Activated naive CD8-positive, alpha-beta T cell treated with anti-CD3 and anti-CD28 coated beads, Interleukin-2, amount 50 U/mL, for 24 hours (primary cell): ENCODE measurements at regions not wholly inside any gene's neighbourhood (a gene's known extent, or its start where the extent isn't known, plus 50 kb on each side); places are given as distances from the start of the nearest gene placed in this dataset.
"Not testable (repeated sequence)": the region's sequence is repeated elsewhere in the genome, so short reads cannot be mapped to it uniquely, and the experiment has no call there.

Experiments used
- ATAC-seq: fragments of 150-1000 bp; cut with Tn5 transposase; one replicate; pipeline ENCODE4 v1.10.0; 2021
- DNase-seq: peaks from one replicate; pipeline ENCODE4 v3.0.0; 2021
- H3K27ac Mint-ChIP-seq: one replicate; pipeline ENCODE4 v1.8.0; 2021; ENCODE audit warnings: mild to moderate bottlenecking, mixed read lengths
- H3K27me3 Mint-ChIP-seq: one replicate; pipeline ENCODE4 v1.8.0; 2021; ENCODE audit warnings: mixed read lengths
- H3K36me3 Mint-ChIP-seq: one replicate; pipeline ENCODE4 v1.8.0; 2021; ENCODE audit warnings: low read depth, mixed read lengths
- H3K4me1 Mint-ChIP-seq: one replicate; pipeline ENCODE4 v1.8.0; 2021; ENCODE audit warnings: mixed read lengths
- H3K4me3 Mint-ChIP-seq: one replicate; pipeline ENCODE4 v1.8.0; 2021; ENCODE audit warnings: mild to moderate bottlenecking, moderate library complexity, mixed read lengths
- H3K9me3 Mint-ChIP-seq: one replicate; pipeline ENCODE4 v1.8.0; 2021; ENCODE audit warnings: mixed read lengths

DNA sequence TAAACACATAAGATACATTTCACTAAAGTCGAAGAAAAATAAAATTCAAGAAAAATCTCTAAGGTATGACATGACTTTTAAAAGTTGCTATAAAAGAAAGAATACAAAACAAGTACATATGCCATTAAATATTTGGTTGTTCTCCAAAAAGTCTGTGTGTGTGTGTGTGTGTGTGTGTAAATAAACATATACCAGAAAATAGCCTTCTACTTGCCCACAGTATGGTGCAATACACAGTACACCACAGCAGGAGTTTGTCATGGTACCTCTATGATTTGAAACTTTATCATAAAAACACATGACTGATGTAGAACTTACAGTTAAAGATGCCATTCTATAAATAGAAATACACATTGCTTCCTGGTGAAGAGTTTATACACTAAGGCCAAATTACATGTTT, 692.7 kb upstream of the MGAT4C start:
- H3K4me3 Mint-ChIP-seq = no peak overlapping the region
- H3K27ac Mint-ChIP-seq = no peak overlapping the region
- no peaks in the 10 kb centered on the region for H3K27me3 Mint-ChIP-seq
- ATAC-seq (no peak), DNase-seq (no peak)
- peaks cover under 1% of the 10 kb centered on the region for H3K9me3 Mint-ChIP-seq
- H3K4me1 Mint-ChIP-seq = no peaks in the 10 kb centered on the region
- no peaks in the 10 kb centered on the region for H3K36me3 Mint-ChIP-seq

DNA sequence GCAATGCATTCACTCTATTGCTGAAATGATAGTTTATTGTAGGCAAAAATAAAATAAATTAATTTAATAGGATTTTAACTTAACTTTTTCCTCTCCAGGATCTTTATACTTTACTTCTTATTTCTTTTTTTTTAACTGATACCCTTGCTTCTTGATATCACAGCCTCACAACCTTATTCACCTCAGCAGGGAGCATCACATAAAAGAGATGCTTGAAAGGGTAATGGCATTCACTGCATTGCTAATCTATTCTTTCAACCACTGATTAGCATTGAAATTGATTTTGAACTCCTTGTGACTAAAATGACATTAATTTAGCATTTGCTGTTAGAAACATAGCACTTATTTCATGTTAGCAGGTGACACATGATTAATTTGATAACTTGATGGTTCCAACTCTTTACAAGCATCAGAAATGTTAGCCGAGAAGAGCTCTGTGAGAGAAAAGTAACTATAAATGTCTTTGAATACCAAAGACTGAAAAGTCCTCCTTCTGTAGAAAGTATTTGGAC, 689.5 kb upstream of the MGAT4C start:
- H3K4me1 Mint-ChIP-seq = no peaks in the 10 kb centered on the region
- H3K27ac Mint-ChIP-seq = no peak overlapping the region
- no peak for ATAC-seq

DNA sequence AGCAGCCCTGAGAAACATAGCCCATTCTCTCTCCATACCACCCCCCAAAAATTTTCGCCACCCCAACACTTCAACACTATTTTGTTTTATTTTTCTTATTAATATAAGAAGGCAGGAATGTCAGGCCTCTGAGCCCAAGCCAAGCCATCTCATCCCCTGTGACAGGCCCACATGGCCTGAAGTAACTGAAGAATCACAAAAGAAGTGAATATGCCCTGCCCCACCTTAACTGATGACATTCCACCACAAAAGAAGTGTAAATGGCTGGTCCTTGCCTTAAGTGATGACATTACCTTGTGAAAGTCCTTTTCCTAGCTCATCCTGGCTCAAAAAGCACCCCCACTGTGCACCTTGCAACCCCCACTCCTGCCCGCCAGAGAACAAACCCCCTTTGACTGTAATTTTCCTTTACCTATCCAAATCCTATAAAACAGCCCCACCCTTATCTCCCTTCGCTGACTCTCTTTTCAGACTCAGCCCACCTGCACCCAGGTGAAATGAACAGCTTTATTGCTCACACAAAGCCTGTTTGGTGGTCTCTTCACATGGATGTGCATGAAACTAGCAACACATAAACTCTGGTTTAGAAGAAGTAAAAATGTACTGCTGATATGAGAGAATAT, 688.1 kb upstream of the MGAT4C start:
- not testable (repeated sequence) for H3K27me3 Mint-ChIP-seq, ATAC-seq, H3K4me3 Mint-ChIP-seq, H3K36me3 Mint-ChIP-seq, H3K27ac Mint-ChIP-seq, H3K4me1 Mint-ChIP-seq, DNase-seq
- H3K9me3 Mint-ChIP-seq = peaks cover 20% of the 10 kb centered on the region

More for the DNA sequence above, 689.5 kb upstream of the MGAT4C start:
- no peak for DNase-seq
- Mint-ChIP-seq H3K36me3 (no peaks in the 10 kb centered on the region), H3K27me3 (no peaks in the 10 kb centered on the region), H3K4me3 (no peak overlapping the region), H3K9me3 (peaks cover 20% of the 10 kb centered on the region)

DNA sequence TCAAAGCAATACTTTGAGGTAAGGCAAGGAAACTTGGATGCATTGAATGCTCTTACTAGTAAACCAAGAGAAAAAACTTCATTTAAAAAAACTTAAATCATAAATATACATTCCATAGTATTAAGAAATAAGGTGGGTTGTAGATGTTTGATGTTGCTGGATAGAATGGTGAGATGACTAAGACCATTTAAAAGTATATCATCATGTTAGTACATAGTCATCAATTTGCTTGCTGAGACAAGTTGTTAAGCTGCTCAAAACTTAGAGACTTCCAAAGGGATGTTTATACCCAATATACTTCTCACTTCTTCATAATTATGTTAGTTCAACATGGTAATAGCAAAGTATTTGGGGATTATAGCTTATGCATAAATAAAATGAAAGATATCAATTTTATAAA, 675.5 kb upstream of the MGAT4C start:
- DNase-seq = no peak
- Mint-ChIP-seq H3K4me1 (no peaks in the 10 kb centered on the region), H3K9me3 (no peaks in the 10 kb centered on the region), H3K36me3 (no peaks in the 10 kb centered on the region), H3K27me3 (no peaks in the 10 kb centered on the region), H3K4me3 (no peak overlapping the region), H3K27ac (no peak overlapping the region)
- ATAC-seq = no peak

DNA sequence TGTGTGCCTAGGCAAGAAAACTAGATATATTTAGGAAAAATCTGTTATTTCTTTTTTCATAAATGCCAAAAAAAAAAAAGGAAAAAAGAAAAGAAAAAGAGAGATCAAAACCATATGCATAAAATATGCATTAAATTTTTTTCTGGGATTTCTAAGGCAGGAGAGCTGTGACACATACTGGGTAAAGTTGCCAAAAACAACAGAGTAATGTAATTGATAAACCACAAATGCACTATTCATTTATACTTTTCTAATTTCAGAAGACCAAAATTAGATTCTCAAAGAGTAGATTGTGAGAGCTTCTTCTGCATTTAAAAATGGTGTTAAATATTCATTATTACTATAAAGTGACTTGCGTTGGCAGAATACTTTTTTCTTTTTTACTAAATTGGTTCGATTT, 673.8 kb upstream of the MGAT4C start:
- Mint-ChIP-seq H3K4me1 (no peaks in the 10 kb centered on the region), H3K36me3 (no peaks in the 10 kb centered on the region), H3K27ac (no peak overlapping the region), H3K27me3 (no peaks in the 10 kb centered on the region), H3K9me3 (no peaks in the 10 kb centered on the region), H3K4me3 (no peak overlapping the region)
- DNase-seq (no peak), ATAC-seq (no peak)

DNA sequence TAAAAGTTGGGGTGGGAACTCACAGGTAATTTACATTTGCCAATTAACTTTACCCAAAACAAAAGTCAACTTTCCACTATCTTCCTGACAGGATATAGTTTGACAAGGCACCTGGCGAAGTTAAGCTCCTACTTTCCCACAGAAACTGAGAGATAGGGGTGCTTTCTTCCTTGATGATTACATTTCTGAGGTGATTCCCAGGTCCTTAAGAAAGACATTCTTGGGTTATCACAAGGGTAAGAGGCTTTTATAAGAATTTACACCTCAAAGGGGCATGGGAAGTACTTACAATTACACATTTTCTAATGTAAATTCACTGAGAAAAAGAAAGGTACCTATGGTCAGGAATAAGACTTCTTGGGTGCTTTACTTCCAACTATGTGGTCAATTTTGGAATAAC, 660.9 kb upstream of the MGAT4C start:
- Mint-ChIP-seq H3K27ac (no peak overlapping the region), H3K27me3 (no peaks in the 10 kb centered on the region), H3K9me3 (no peaks in the 10 kb centered on the region), H3K4me3 (no peak overlapping the region), H3K4me1 (no peaks in the 10 kb centered on the region), H3K36me3 (no peaks in the 10 kb centered on the region)
- no peak for ATAC-seq
- no peak for DNase-seq

DNA sequence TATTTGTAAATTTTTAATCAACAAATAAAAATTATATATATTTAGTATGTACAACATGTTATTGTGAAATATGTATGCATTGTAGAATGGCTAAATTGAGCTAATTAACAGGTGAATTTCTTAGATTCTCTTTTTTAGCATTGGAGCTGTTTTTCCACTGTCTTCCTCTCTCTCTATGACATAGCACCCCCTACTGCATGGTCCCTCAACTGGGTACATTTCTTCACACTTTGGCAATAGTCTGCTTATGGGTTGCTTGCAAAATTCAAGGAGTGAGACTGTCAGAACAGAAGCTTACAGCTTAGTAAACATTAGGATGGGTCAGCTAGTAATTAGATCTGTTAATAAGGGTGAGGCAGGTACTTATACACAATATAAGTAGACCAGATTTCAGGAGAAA, 658.5 kb upstream of the MGAT4C start:
- DNase-seq = no peak
- H3K4me1 Mint-ChIP-seq = no peaks in the 10 kb centered on the region
- peaks cover 4% of the 10 kb centered on the region for H3K9me3 Mint-ChIP-seq
- no peaks in the 10 kb centered on the region for H3K36me3 Mint-ChIP-seq
- no peak overlapping the region for H3K27ac Mint-ChIP-seq
- no peaks in the 10 kb centered on the region for H3K27me3 Mint-ChIP-seq
- ATAC-seq = no peak
- H3K4me3 Mint-ChIP-seq = no peak overlapping the region

DNA sequence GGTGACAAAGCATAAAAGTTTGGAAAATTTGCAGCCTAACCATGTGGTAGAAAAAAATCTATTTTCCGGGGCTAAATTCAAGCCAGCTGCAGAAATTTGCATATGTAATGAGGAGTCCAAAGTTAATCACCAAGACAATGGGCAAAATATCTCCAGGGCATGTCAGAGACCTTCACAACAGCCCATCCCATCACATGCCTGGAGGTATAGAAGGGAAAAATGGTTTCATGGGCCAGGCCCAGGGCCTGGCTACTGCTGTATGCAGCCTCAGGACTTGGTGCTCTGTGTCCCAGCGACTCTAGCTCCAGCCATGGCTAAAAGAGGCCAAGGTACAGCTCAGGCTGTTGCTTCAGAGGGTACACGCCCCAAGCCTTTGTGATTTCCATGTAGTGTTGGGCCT, 655.8 kb upstream of the MGAT4C start:
- no peak overlapping the region for H3K4me3 Mint-ChIP-seq
- no peaks in the 10 kb centered on the region for H3K4me1 Mint-ChIP-seq
- H3K27ac Mint-ChIP-seq = no peak overlapping the region
- DNase-seq (no peak), ATAC-seq (no peak)
- no peaks in the 10 kb centered on the region for H3K36me3 Mint-ChIP-seq
- H3K9me3 Mint-ChIP-seq = peaks cover 4% of the 10 kb centered on the region
- no peaks in the 10 kb centered on the region for H3K27me3 Mint-ChIP-seq

DNA sequence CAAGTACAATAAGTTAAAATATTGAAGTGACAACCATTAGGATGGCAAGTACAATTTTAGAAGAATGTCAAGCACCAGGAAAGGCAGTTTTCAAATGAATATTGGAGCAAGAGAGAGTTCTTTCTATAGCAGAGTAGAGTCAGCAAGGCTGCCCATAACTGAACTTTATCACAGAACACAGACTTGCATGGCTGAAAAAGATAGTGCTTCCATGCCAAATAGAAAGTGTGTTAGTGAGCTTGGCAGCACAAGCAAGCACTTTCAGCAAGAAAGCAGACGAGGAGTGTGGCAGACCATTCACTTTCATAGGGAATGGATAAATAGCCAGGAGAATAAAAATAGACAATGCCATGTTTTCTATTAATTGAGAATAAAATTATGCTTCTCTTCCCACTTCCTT, 647.0 kb upstream of the MGAT4C start:
- Mint-ChIP-seq H3K36me3 (no peaks in the 10 kb centered on the region), H3K9me3 (no peaks in the 10 kb centered on the region), H3K4me3 (no peak overlapping the region), H3K27ac (no peak overlapping the region), H3K27me3 (no peaks in the 10 kb centered on the region), H3K4me1 (no peaks in the 10 kb centered on the region)
- DNase-seq = no peak
- no peak for ATAC-seq

DNA sequence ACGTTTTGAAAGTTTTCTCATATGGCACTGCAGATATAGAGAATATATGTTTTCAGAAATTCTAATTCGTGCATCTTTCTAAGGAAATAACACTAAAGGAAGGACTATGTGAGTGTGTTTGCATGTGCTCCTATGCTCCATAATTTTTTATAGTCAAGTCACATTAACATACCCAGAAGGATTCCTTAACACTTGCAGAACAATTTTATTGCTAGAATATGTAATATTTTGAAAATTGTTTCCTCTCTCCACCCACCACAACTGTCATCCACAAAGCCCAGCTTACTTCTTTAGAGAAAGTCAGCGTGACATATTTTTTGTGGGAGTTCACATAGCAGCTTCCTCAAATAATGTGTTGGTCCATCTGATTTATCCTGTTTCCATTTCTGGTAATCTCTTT, 604.6 kb upstream of the MGAT4C start:
- H3K9me3 Mint-ChIP-seq = peaks cover 4% of the 10 kb centered on the region
- ATAC-seq (no peak), DNase-seq (no peak)
- H3K36me3 Mint-ChIP-seq = no peaks in the 10 kb centered on the region
- no peaks in the 10 kb centered on the region for H3K4me1 Mint-ChIP-seq
- no peaks in the 10 kb centered on the region for H3K27me3 Mint-ChIP-seq
- no peak overlapping the region for H3K27ac Mint-ChIP-seq
- H3K4me3 Mint-ChIP-seq = no peak overlapping the region

DNA sequence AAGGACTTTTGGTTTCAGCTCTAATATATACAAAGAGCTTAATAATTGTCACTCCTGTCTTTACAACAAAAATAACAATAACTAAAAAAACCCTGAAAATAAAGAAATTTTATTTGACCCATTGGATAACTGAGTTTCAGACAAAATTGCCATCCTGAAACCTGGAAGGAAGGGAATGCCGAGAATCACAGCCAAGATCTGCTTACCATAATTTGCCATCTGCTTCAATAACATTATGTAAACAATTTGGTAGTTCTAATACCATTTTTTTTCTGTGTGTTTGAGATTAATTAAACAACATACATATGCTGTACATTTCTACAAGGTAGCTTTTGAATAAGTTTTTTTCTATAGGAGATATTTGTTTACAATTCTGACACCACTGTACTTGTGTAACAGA, 596.3 kb upstream of the MGAT4C start:
- H3K27ac Mint-ChIP-seq = no peak overlapping the region
- no peaks in the 10 kb centered on the region for H3K36me3 Mint-ChIP-seq
- no peak for ATAC-seq
- DNase-seq = no peak
- H3K27me3 Mint-ChIP-seq = no peaks in the 10 kb centered on the region
- no peaks in the 10 kb centered on the region for H3K4me1 Mint-ChIP-seq
- no peak overlapping the region for H3K4me3 Mint-ChIP-seq
- peaks cover 3% of the 10 kb centered on the region for H3K9me3 Mint-ChIP-seq

DNA sequence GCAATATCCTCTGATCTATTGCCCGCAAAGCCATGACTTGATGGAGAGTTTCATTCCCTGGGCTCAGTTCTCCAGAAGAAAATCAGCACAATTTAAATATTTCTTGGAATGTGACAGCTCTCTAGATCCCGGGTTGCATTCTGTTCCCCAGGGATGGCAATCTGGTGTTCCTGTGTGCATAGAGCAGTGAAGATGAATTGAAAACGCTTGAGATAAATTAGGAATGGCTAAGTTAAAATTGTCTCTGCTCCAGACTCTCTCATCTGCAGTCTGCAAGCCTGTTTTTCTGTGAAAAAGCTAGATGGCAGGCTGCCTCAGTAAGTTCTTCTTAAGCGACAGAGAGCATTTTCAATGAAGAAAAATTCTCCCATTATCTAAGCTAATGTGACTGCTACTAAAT, 582.5 kb upstream of the MGAT4C start:
- no peak for ATAC-seq
- Mint-ChIP-seq H3K27me3 (no peaks in the 10 kb centered on the region), H3K4me1 (no peaks in the 10 kb centered on the region), H3K9me3 (peaks cover 16% of the 10 kb centered on the region), H3K36me3 (no peaks in the 10 kb centered on the region), H3K27ac (no peak overlapping the region), H3K4me3 (no peak overlapping the region)
- DNase-seq = no peak

DNA sequence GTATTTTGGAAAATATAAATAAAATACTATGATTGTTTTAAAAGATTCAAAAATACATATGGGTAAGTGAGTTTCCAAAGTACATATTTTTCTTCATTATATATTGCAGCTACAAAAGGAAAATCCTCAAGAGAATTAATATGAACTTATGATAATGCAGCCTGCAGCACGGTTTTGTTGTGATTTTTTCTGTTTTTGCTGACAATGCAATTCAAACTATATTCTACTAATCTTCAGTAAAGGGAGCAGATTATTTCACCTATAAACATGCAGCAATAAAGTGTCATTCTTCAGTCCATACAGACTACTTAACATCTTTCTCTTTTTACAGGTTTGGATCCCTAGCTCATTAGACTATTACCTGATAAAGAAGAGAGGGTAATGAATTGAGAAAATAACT, 582.1 kb upstream of the MGAT4C start:
- no peak overlapping the region for H3K27ac Mint-ChIP-seq
- H3K27me3 Mint-ChIP-seq = no peaks in the 10 kb centered on the region
- H3K9me3 Mint-ChIP-seq = peaks cover 16% of the 10 kb centered on the region
- no peak for ATAC-seq
- no peaks in the 10 kb centered on the region for H3K36me3 Mint-ChIP-seq
- no peak overlapping the region for H3K4me3 Mint-ChIP-seq
- no peak for DNase-seq
- no peaks in the 10 kb centered on the region for H3K4me1 Mint-ChIP-seq

DNA sequence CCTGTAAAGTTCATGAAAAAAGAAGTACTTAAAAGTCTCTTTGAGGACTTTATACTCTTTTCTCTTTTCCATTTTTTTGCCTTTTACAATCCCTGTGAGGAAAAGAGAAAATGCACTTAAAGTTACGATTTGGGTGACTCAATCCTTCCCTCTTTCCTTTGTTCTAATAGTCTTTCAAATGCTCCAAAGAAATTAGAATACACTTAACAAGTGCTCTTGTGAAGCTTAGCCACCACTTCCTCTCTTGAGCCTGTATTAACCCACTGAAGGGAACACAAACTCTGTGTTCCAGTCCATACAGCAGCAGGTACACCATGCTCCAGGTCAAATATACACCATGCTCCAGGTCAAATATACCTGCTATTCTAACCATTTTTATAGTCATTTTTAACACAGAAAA, 581.1 kb upstream of the MGAT4C start:
- H3K9me3 Mint-ChIP-seq = peaks cover 16% of the 10 kb centered on the region
- H3K4me1 Mint-ChIP-seq = no peaks in the 10 kb centered on the region
- no peaks in the 10 kb centered on the region for H3K36me3 Mint-ChIP-seq
- DNase-seq (no peak), ATAC-seq (no peak)
- H3K27me3 Mint-ChIP-seq = no peaks in the 10 kb centered on the region
- H3K27ac Mint-ChIP-seq = no peak overlapping the region
- H3K4me3 Mint-ChIP-seq = no peak overlapping the region

DNA sequence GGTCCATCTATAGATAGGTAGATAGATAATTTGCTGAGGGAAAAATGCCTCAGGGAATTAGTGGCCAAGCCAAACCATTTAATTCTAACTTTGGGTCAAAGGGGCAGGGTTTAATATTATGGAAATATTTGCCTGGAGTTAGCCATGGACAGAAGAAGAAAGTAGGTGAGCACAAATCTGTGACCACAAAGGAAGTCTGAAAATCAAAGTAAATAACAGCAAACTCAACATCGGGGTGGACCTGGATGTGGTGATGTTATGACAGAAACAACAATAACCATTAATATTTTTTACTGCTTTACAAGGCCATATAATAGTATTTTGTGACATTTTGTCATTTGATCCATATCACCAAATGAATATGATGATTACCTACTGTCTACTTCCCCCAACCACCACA, 578.0 kb upstream of the MGAT4C start:
- Mint-ChIP-seq H3K27ac (no peak overlapping the region), H3K9me3 (peaks cover 11% of the 10 kb centered on the region), H3K36me3 (no peaks in the 10 kb centered on the region), H3K27me3 (no peaks in the 10 kb centered on the region), H3K4me1 (no peaks in the 10 kb centered on the region), H3K4me3 (no peak overlapping the region)
- DNase-seq (no peak), ATAC-seq (no peak)

DNA sequence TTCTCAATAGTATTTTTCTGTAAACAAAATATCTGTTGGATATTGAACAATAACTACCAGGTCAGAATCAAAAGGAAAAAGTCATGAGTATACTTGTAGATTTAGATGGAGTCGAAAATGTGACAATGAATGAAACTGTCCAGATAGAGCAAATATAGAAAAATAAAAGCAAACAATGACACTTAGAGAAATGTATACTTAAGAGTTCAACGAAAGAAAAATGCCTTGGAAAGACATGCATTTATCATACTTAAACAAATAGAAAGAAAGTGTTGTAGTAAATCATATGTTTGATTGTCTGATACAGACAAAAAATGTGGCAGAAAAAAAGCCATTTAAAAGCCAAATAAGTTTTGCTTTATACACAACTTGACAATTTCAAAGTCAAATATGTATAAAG, 571.2 kb upstream of the MGAT4C start:
- H3K9me3 Mint-ChIP-seq = peaks cover 8% of the 10 kb centered on the region
- ATAC-seq (no peak), DNase-seq (no peak)
- H3K27me3 Mint-ChIP-seq = no peaks in the 10 kb centered on the region
- H3K4me3 Mint-ChIP-seq = no peak overlapping the region
- H3K27ac Mint-ChIP-seq = no peak overlapping the region
- H3K4me1 Mint-ChIP-seq = no peaks in the 10 kb centered on the region
- H3K36me3 Mint-ChIP-seq = no peaks in the 10 kb centered on the region
